Activated CD4-positive, alpha-beta memory T cell treated with anti-CD3 and anti-CD28 coated beads, Interleukin-2, amount 10 ng/mL, durations not matched to agents 7 days and 5 days (primary cell): ENCODE measurements at regions not wholly inside any gene's neighbourhood (a gene's known extent, or its start where the extent isn't known, plus 50 kb on each side); places are given as distances from the start of the nearest gene placed in this dataset.

Experiments
- CTCF ChIA-PET: fragments of 350-600 bp; sonication (Branson Sonifier 250); formaldehyde crosslinking; loops from one replicate; lab custom pipeline; 2021; ENCODE audit warnings: antibody characterized with exemption, inconsistent platforms; lab: Charles Lee
- POLR2A ChIA-PET: fragments of 350-600 bp; sonication (Branson Sonifier 250); formaldehyde crosslinking; loops from one replicate; lab custom pipeline; 2021; ENCODE audit warnings: antibody characterized with exemption; lab: Charles Lee
- DNase-seq: peaks from one replicate; pipeline ENCODE4 v3.0.0-alpha.2; 2020
- H3K27ac Mint-ChIP-seq: one replicate; pipeline ENCODE4 v1.8.0; 2021; ENCODE audit warnings: mild to moderate bottlenecking, mixed read lengths
- H3K27me3 Mint-ChIP-seq: one replicate; pipeline ENCODE4 v1.8.0; 2021; ENCODE audit warnings: mixed read lengths
- H3K36me3 Mint-ChIP-seq: one replicate; pipeline ENCODE4 v1.8.0; 2021; ENCODE audit warnings: low read depth, mixed read lengths
- H3K4me1 Mint-ChIP-seq: one replicate; pipeline ENCODE4 v1.8.0; 2021; ENCODE audit warnings: mixed read lengths
- H3K4me3 Mint-ChIP-seq: one replicate; pipeline ENCODE4 v1.8.0; 2021; ENCODE audit warnings: mild to moderate bottlenecking, mixed read lengths
- H3K9me3 Mint-ChIP-seq: one replicate; pipeline ENCODE4 v1.8.0; 2021; ENCODE audit warnings: mixed read lengths

GRCh38 chr21:27291006-27291405 is 324.1 kb upstream of the ADAMTS5 start:
- DNase-seq, result no peak
- Mint-ChIP-seq H3K4me3 (no peak overlapping the region), H3K9me3 (peaks cover 19% of the 10 kb centered on the region), H3K27ac (no peak overlapping the region), H3K27me3 (no peaks in the 10 kb centered on the region), H3K36me3 (no peaks in the 10 kb centered on the region), H3K4me1 (no peaks in the 10 kb centered on the region)
- POLR2A ChIA-PET, result no interaction called here
- CTCF ChIA-PET, result no interaction called here

DNA sequence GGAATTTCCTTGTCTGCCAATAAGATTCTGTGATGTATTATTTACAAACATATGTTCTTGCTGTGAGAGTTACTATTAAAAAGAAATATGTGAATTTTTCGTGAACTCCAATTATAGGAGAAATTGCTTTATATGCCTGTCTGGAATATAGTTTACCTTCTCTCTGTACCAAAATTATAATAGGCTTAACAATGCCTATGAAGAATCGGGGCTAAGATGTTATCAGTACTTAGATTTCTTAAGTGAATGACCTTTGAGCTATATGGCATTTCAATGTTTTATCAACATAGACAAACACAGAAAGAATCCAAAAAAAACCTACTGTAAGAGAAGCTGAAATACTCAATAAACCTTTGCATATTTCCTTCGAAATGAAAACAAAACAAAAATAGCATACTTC is 323.1 kb upstream of the ADAMTS5 start:
- H3K4me1 Mint-ChIP-seq, result no peaks in the 10 kb centered on the region
- H3K4me3 Mint-ChIP-seq, result no peak overlapping the region
- H3K36me3 Mint-ChIP-seq, result no peaks in the 10 kb centered on the region
- ChIA-PET CTCF (no interaction called here), POLR2A (no interaction called here)
- H3K9me3 Mint-ChIP-seq, result peaks cover 17% of the 10 kb centered on the region
- no peaks in the 10 kb centered on the region for H3K27me3 Mint-ChIP-seq
- no peak overlapping the region for H3K27ac Mint-ChIP-seq
- DNase-seq, result no peak

DNA sequence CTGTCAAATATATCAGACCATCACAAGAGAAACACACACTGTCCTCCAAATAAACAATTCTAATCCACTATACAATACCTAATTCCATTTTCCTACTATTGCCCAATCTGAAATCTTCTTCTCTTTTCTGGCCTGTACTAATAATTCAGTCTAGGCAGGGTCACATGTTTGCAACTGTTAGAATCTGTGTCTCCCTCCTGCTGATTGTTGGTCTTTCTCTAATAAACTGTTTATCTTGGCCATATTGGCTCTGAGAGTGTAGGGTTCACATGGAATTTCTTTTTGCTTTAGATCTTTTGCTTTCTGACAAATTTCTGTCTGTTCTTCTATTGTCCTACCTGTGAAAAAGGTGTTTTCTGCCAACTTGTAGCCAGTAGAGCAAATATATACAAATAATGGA is 319.9 kb upstream of the ADAMTS5 start:
- H3K36me3 Mint-ChIP-seq, result no peaks in the 10 kb centered on the region
- no peaks in the 10 kb centered on the region for H3K27me3 Mint-ChIP-seq
- H3K27ac Mint-ChIP-seq, result no peak overlapping the region
- no peak overlapping the region for H3K4me3 Mint-ChIP-seq
- no peaks in the 10 kb centered on the region for H3K4me1 Mint-ChIP-seq
- ChIA-PET CTCF (no interaction called here), POLR2A (no interaction called here)
- peaks cover 7% of the 10 kb centered on the region for H3K9me3 Mint-ChIP-seq
- no peak for DNase-seq

DNA sequence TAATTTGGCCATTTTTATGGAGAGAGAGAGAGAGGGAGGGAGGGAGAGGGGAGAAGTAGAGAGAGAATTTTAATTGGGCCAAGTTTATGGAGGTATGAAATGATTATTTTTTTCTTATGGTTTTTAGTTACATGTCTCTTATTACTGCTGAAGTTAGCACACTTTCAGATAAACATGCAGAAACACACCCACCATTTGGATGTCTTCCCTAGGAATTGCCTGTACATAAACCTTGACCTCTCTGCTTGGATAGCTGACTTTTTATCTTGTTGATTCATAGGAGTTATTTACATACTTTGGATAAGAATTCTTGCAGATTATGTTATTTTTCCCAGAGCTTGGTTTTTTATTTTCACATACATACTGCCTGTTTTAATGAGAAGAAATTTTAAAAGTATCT is 310.2 kb upstream of the ADAMTS5 start:
- no peaks in the 10 kb centered on the region for H3K36me3 Mint-ChIP-seq
- ChIA-PET POLR2A (no interaction called here), CTCF (no interaction called here)
- no peak overlapping the region for H3K4me3 Mint-ChIP-seq
- DNase-seq, result no peak
- H3K27ac Mint-ChIP-seq, result no peak overlapping the region
- peaks cover 2% of the 10 kb centered on the region for H3K9me3 Mint-ChIP-seq
- no peaks in the 10 kb centered on the region for H3K27me3 Mint-ChIP-seq
- no peaks in the 10 kb centered on the region for H3K4me1 Mint-ChIP-seq

DNA sequence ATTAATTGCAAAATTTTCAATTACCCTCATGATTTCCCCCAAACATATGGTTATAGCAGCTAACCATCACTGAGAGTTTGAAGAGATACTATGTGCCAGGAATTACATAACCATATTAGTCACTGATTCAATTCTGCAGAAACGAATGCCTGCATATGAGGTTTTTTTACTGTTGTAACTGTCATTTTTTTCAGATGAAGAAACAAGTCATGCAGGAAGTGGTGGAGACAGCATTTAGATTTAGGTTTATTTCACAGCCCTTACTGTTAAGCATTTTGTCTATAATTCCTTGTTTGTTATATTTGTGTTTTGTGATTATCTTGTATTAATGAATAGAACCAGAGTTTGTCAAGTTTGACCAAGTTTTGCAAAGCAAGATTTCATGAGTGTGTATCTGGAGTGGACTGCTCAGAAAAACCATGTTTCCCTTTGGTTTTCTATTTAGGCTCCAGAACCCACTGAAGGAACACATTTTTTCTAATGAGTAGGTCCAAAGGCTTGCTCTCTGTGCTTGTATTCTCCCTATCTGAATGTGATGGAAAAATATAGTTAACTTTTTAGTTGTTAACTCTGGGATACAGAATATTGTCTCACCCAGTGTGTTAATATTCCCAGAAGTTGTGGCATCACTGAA is 308.5 kb upstream of the ADAMTS5 start:
- H3K4me1 Mint-ChIP-seq, result no peaks in the 10 kb centered on the region
- H3K9me3 Mint-ChIP-seq, result no peaks in the 10 kb centered on the region
- ChIA-PET POLR2A (no interaction called here), CTCF (no interaction called here)
- no peaks in the 10 kb centered on the region for H3K27me3 Mint-ChIP-seq
- no peak for DNase-seq
- H3K27ac Mint-ChIP-seq, result no peak overlapping the region
- no peak overlapping the region for H3K4me3 Mint-ChIP-seq
- H3K36me3 Mint-ChIP-seq, result no peaks in the 10 kb centered on the region

DNA sequence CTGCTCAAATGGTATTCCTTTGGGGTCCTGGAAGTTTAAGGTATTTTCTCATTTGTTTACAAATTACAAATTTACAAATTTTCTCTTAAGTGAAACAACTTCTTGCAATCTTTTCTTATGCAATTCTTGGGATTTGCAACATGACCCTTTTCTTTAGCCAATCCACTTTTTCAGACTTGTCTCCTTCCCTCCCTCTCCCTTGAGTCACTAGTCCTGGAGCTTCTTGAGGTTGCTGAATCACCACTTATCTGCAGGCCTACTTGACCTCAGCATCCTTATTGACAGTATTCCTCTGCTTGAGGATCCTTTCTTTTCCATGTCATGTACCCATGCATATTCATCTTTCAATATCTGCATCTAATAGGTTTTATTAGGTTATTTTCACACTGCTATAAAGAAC is 302.8 kb upstream of the ADAMTS5 start:
- CTCF ChIA-PET, result interaction anchor here (0.6 kb wide), 1 partner anchor 223 kb away, joined by 3 read pairs; no protein-coding TSS in a partner anchor
- POLR2A ChIA-PET, result no interaction called here
- Mint-ChIP-seq H3K27ac (no peak overlapping the region), H3K27me3 (no peaks in the 10 kb centered on the region), H3K9me3 (no peaks in the 10 kb centered on the region), H3K4me3 (no peak overlapping the region), H3K4me1 (no peaks in the 10 kb centered on the region), H3K36me3 (no peaks in the 10 kb centered on the region)
- DNase-seq, result no peak

DNA sequence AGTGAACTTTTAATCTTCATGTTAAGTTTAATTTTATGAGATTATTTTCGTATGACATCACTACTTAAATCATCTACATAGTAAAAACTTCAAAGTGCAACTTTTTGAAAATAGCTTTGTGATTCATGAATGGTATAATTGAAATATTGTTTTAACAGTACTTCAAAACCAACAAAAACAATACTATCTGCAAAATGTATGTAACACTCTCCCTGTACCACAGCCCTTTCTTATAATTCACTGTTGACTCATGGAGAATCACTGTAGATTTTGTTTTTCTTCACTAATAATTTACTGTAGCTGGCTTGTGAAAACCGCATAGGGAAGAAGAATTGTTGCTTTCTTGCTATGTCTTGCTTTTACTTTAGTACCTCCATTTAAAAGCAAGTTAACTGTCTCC is 301.4 kb upstream of the ADAMTS5 start:
- CTCF ChIA-PET, result no interaction called here
- POLR2A ChIA-PET, result no interaction called here

DNA sequence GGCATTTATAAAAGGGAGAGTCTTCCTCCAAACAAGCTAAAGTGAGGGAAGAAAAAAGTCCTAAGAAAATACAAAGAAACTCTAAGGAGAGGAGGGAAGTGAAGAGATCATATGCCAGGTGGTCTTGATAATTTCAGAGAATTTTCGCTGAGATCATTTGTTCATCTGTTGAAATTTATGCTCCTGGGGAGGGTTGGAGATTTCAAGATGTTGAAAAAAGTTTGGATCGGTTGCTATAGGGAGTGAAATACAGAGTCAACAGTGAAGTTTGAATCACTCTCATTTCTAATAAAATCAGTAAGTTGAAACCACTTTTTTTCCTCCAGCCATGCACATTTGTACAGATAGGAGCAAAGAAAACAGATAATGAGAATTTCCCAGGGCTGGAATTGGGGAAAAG is 299.1 kb upstream of the ADAMTS5 start:
- ChIA-PET POLR2A (no interaction called here), CTCF (no interaction called here)
- Mint-ChIP-seq H3K4me3 (no peak overlapping the region), H3K27ac (no peak overlapping the region), H3K36me3 (no peaks in the 10 kb centered on the region), H3K27me3 (no peaks in the 10 kb centered on the region), H3K9me3 (peaks cover 1% of the 10 kb centered on the region), H3K4me1 (no peaks in the 10 kb centered on the region)
- no peak for DNase-seq

More for the DNA sequence above, 301.4 kb upstream of the ADAMTS5 start:
- no peak for DNase-seq
- Mint-ChIP-seq H3K27ac (no peak overlapping the region), H3K4me1 (no peaks in the 10 kb centered on the region), H3K9me3 (no peaks in the 10 kb centered on the region), H3K27me3 (no peaks in the 10 kb centered on the region), H3K36me3 (no peaks in the 10 kb centered on the region), H3K4me3 (no peak overlapping the region)

GRCh38 chr21:27265492-27265891 is 298.6 kb upstream of the ADAMTS5 start:
- H3K36me3 Mint-ChIP-seq, result no peaks in the 10 kb centered on the region
- ChIA-PET CTCF (no interaction called here), POLR2A (no interaction called here)
- no peak overlapping the region for H3K4me3 Mint-ChIP-seq
- peaks cover 2% of the 10 kb centered on the region for H3K9me3 Mint-ChIP-seq
- no peaks in the 10 kb centered on the region for H3K4me1 Mint-ChIP-seq
- H3K27me3 Mint-ChIP-seq, result no peaks in the 10 kb centered on the region
- H3K27ac Mint-ChIP-seq, result no peak overlapping the region
- DNase-seq, result no peak

DNA sequence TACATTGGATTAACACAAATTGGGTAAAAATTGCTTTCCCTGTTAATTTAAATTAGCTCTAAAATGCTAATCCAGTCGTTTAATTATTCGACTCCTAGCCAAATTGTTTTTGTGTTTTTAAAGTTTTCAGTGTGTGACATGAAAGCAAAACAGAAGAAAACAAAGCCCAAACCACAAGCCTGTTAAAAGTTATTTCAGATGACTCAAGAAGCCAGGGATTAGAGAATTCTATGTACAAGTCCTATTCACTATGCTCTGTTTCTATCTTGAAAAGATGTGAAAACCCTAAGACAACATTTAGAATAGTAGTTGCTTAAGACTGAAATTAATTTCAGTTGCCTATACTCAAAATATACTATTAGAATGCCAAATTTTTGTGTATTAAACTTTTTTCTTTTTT is 294.8 kb upstream of the ADAMTS5 start:
- Mint-ChIP-seq H3K4me3 (no peak overlapping the region), H3K36me3 (no peaks in the 10 kb centered on the region), H3K27ac (no peak overlapping the region), H3K9me3 (peaks cover 9% of the 10 kb centered on the region), H3K4me1 (no peaks in the 10 kb centered on the region), H3K27me3 (no peaks in the 10 kb centered on the region)
- CTCF ChIA-PET, result no interaction called here
- POLR2A ChIA-PET, result no interaction called here
- no peak for DNase-seq

DNA sequence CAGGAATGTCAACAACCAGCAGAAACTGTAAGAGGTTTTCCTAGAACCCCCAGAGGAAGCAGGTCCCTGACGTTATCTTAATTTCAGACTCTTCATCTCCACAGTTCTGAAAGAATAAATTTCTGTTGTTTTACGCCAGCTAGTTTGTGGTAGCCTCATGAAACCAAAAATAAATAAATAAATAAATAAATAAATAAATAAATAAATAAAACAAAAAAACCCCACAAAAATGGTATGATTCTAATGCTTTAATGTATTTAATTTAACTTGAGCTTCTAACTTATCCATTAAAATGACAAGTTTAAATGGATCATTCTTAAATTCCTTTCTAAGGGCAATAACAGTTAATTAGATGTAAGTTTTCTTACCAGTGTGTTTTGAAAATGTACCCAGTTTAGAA is 293.8 kb upstream of the ADAMTS5 start:
- Mint-ChIP-seq H3K4me3 (no peak overlapping the region), H3K4me1 (no peaks in the 10 kb centered on the region), H3K36me3 (no peaks in the 10 kb centered on the region), H3K27me3 (no peaks in the 10 kb centered on the region), H3K27ac (no peak overlapping the region), H3K9me3 (peaks cover 9% of the 10 kb centered on the region)
- ChIA-PET POLR2A (no interaction called here), CTCF (no interaction called here)
- DNase-seq, result no peak

- H3K36me3 Mint-ChIP-seq, result no peaks in the 10 kb centered on the region
- H3K4me3 Mint-ChIP-seq, result no peak overlapping the region
- H3K9me3 Mint-ChIP-seq, result peaks cover 9% of the 10 kb centered on the region
- POLR2A ChIA-PET, result no interaction called here
- no peak for DNase-seq
- H3K27ac Mint-ChIP-seq, result no peak overlapping the region
- CTCF ChIA-PET, result no interaction called here
- H3K27me3 Mint-ChIP-seq, result no peaks in the 10 kb centered on the region
- no peaks in the 10 kb centered on the region for H3K4me1 Mint-ChIP-seq
Observed at GRCh38 chr21:27258742-27259448, 292.0 kb upstream of the ADAMTS5 start.

DNA sequence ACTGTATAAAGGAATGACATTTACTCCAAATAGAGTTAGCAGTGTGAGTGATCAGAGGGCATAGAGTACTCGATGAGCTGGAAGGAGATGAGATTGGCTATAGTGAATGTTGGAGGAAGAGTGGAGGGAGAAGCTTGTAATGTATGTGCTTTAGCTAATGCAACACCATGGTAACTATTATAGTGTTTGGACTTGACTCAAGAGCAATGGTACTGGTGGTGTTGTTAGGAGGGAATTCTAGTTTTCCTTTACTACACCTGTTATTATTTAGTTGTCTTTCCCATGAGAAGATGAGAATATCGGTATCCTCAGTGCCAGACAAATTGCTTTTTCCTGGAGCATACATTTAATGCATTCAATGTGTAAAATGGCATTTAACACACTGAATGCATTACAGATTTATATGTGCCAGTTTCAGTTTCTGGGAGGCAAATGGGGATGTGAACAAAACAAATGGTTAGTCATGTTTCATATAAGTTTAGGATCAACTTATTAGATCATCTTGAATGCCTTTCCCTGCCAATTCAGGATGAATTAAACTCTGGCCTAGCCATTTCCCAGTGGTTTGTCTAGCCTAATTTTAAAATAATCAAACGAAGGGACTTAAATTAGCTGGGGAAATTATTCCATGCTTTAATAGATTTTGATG is 291.1 kb upstream of the ADAMTS5 start:
- no peak overlapping the region for H3K4me3 Mint-ChIP-seq
- CTCF ChIA-PET, result no interaction called here
- H3K4me1 Mint-ChIP-seq, result no peaks in the 10 kb centered on the region
- no peaks in the 10 kb centered on the region for H3K36me3 Mint-ChIP-seq
- POLR2A ChIA-PET, result no interaction called here
- DNase-seq, result no peak
- H3K9me3 Mint-ChIP-seq, result peaks cover 9% of the 10 kb centered on the region
- no peaks in the 10 kb centered on the region for H3K27me3 Mint-ChIP-seq
- H3K27ac Mint-ChIP-seq, result no peak overlapping the region

- H3K27ac Mint-ChIP-seq, result no peak overlapping the region
- no peak overlapping the region for H3K4me3 Mint-ChIP-seq
- no peak for DNase-seq
- ChIA-PET POLR2A (no interaction called here), CTCF (no interaction called here)
- no peaks in the 10 kb centered on the region for H3K4me1 Mint-ChIP-seq
- no peaks in the 10 kb centered on the region for H3K36me3 Mint-ChIP-seq
- no peaks in the 10 kb centered on the region for H3K27me3 Mint-ChIP-seq
- peaks cover 10% of the 10 kb centered on the region for H3K9me3 Mint-ChIP-seq
Observed at GRCh38 chr21:27257226-27257625, 290.3 kb upstream of the ADAMTS5 start.
